ENCODE measurements at regions not wholly inside any gene's neighbourhood (a gene's known extent, or its start where the extent isn't known, plus 50 kb on each side); places are given as distances from the start of the nearest gene placed in this dataset.

GRCh38 chr21:41024341-41024740 lies 143.6 kb upstream of the BACE2 start:
- TF ChIP-seq POLR2A (IDR thresholded peaks at IDR 0.05) (no peak), CTCF (IDR thresholded peaks at IDR 0.05) (no peak)

Measured in Peyer's patch (tissue), 4 donors.